ENCODE measurements at regions not wholly inside any gene's neighbourhood (a gene's known extent, or its start where the extent isn't known, plus 50 kb on each side); places are given as distances from the start of the nearest gene placed in this dataset.

- TF ChIP-seq EZH2phosphoT487 (IDR thresholded peaks at IDR 0.05; ENCODE audit: low read length) (no peak), CTCF (IDR thresholded peaks at IDR 0.05; ENCODE audit: low read length) (no peak), EZH2 (optimal IDR thresholded peaks at IDR 0.05; ENCODE audit: low read depth, low read length) (no peak)
- Histone ChIP-seq H3K9me2 (replicated peaks; ENCODE audit: insufficient read depth, low read length) (no peaks in the 10 kb centered on the region), H3K9ac (ENCODE audit: low read length) (no peak overlapping the region), H3K27ac (ENCODE audit: low read length) (no peak overlapping the region), H3K9me3 (replicated peaks; ENCODE audit: insufficient read depth, low read length) (no peaks in the 10 kb centered on the region), H3K27me3 (replicated peaks; ENCODE audit: insufficient read depth, low read length) (no peaks in the 10 kb centered on the region), H4K20me1 (ENCODE audit: insufficient read depth, low read length) (no peaks in the 10 kb centered on the region), H3K79me2 (ENCODE audit: low read length) (no peaks in the 10 kb centered on the region), H3K36me3 (replicated peaks; ENCODE audit: insufficient read depth, low read length) (no peaks in the 10 kb centered on the region), H3K4me2 (ENCODE audit: low read depth, low read length) (no peak overlapping the region), H3K4me3 (ENCODE audit: low read length) (no peak overlapping the region), H3K4me1 (ENCODE audit: low read length) (no peaks in the 10 kb centered on the region), H2AFZ (ENCODE audit: low read length) (no peak overlapping the region), H3F3A (ENCODE audit: insufficient read depth, low read length) (no peaks in the 10 kb centered on the region)
- no peak for DNase-seq
Measured at GRCh38 chr7:9189703-9190102, 756.3 kb downstream of the NXPH1 start.

- no peak overlapping the region for H3K4me3 ChIP-seq (ENCODE audit: low read length)
- no peaks in the 10 kb centered on the region for H3K27me3 ChIP-seq (replicated peaks; ENCODE audit: insufficient read depth, low read length)
- H3K9me3 ChIP-seq (replicated peaks; ENCODE audit: insufficient read depth, low read length), result no peaks in the 10 kb centered on the region
- H3K36me3 ChIP-seq (replicated peaks; ENCODE audit: insufficient read depth, low read length), result no peaks in the 10 kb centered on the region
- TF ChIP-seq CTCF (IDR thresholded peaks at IDR 0.05; ENCODE audit: low read length) (no peak), EZH2 (optimal IDR thresholded peaks at IDR 0.05; ENCODE audit: low read depth, low read length) (no peak), EZH2phosphoT487 (IDR thresholded peaks at IDR 0.05; ENCODE audit: low read length) (no peak)
- no peak overlapping the region for H3K27ac ChIP-seq (ENCODE audit: low read length)
- H2AFZ ChIP-seq (ENCODE audit: low read length), result no peak overlapping the region
- no peak overlapping the region for H3K9ac ChIP-seq (ENCODE audit: low read length)
- H3F3A ChIP-seq (ENCODE audit: insufficient read depth, low read length), result no peaks in the 10 kb centered on the region
- H4K20me1 ChIP-seq (ENCODE audit: insufficient read depth, low read length), result no peaks in the 10 kb centered on the region
- no peaks in the 10 kb centered on the region for H3K79me2 ChIP-seq (ENCODE audit: low read length)
- no peaks in the 10 kb centered on the region for H3K9me2 ChIP-seq (replicated peaks; ENCODE audit: insufficient read depth, low read length)
- H3K4me2 ChIP-seq (ENCODE audit: low read depth, low read length), result peak overlapping the region; percentile 7; the same call in 1 of the 2 replicates
- DNase-seq, result peak; percentile 84
- no peaks in the 10 kb centered on the region for H3K4me1 ChIP-seq (ENCODE audit: low read length)
Measured at GRCh38 chr7:9192969-9193368, 759.6 kb downstream of the NXPH1 start.

GRCh38 chr7:9200626-9201025 is 767.2 kb downstream of the NXPH1 start:
- no peaks in the 10 kb centered on the region for H3K9me3 ChIP-seq (replicated peaks; ENCODE audit: insufficient read depth, low read length)
- no peak for DNase-seq
- no peak overlapping the region for H3K27ac ChIP-seq (ENCODE audit: low read length)
- H3K4me2 ChIP-seq (ENCODE audit: low read depth, low read length), result no peak overlapping the region
- H3K4me1 ChIP-seq (ENCODE audit: low read length), result no peaks in the 10 kb centered on the region
- H3K79me2 ChIP-seq (ENCODE audit: low read length), result no peaks in the 10 kb centered on the region
- no peak overlapping the region for H2AFZ ChIP-seq (ENCODE audit: low read length)
- TF ChIP-seq CTCF (IDR thresholded peaks at IDR 0.05; ENCODE audit: low read length) (no peak), EZH2phosphoT487 (IDR thresholded peaks at IDR 0.05; ENCODE audit: low read length) (no peak), EZH2 (optimal IDR thresholded peaks at IDR 0.05; ENCODE audit: low read depth, low read length) (no peak)
- no peaks in the 10 kb centered on the region for H3K9me2 ChIP-seq (replicated peaks; ENCODE audit: insufficient read depth, low read length)
- no peaks in the 10 kb centered on the region for H3K36me3 ChIP-seq (replicated peaks; ENCODE audit: insufficient read depth, low read length)
- no peaks in the 10 kb centered on the region for H3F3A ChIP-seq (ENCODE audit: insufficient read depth, low read length)
- no peaks in the 10 kb centered on the region for H3K27me3 ChIP-seq (replicated peaks; ENCODE audit: insufficient read depth, low read length)
- H3K9ac ChIP-seq (ENCODE audit: low read length), result no peak overlapping the region
- no peak overlapping the region for H3K4me3 ChIP-seq (ENCODE audit: low read length)
- H4K20me1 ChIP-seq (ENCODE audit: insufficient read depth, low read length), result no peaks in the 10 kb centered on the region

All from MM.1S (cell line).